Ramos (cell line): ENCODE measurements at regions not wholly inside any gene's neighbourhood (a gene's known extent, or its start where the extent isn't known, plus 50 kb on each side); places are given as distances from the start of the nearest gene placed in this dataset.

Experiments
- in situ Hi-C: fragments of 300-500 bp; cut with MboI; formaldehyde crosslinking; loops from one replicate; pipeline ENCODE4 v1.14.3; 2022; ENCODE audit warnings: low sequenced_read_pairs; ENCODE audit not compliant: unreplicated experiment

GRCh38 chr6:166683477-166683876 lies 56.4 kb upstream of the RPS6KA2 start:
- in situ Hi-C loops, result no loop called here

- in situ Hi-C loops, result no loop called here
Observed at GRCh38 chr6:166679566-166679965, 52.5 kb upstream of the RPS6KA2 start.

GRCh38 chr6:166678426-166678825 lies 51.4 kb upstream of the RPS6KA2 start:
- in situ Hi-C loops, result no loop called here

GRCh38 chr6:166677941-166678340 lies 50.9 kb upstream of the RPS6KA2 start:
- in situ Hi-C loops, result no loop called here
